ENCODE measurements at regions not wholly inside any gene's neighbourhood (a gene's known extent, or its start where the extent isn't known, plus 50 kb on each side); places are given as distances from the start of the nearest gene placed in this dataset.

- TF ChIP-seq, protein P1, sequence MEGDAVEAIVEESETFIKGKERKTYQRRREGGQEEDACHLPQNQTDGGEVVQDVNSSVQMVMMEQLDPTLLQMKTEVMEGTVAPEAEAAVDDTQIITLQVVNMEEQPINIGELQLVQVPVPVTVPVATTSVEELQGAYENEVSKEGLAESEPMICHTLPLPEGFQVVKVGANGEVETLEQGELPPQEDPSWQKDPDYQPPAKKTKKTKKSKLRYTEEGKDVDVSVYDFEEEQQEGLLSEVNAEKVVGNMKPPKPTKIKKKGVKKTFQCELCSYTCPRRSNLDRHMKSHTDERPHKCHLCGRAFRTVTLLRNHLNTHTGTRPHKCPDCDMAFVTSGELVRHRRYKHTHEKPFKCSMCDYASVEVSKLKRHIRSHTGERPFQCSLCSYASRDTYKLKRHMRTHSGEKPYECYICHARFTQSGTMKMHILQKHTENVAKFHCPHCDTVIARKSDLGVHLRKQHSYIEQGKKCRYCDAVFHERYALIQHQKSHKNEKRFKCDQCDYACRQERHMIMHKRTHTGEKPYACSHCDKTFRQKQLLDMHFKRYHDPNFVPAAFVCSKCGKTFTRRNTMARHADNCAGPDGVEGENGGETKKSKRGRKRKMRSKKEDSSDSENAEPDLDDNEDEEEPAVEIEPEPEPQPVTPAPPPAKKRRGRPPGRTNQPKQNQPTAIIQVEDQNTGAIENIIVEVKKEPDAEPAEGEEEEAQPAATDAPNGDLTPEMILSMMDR (IDR thresholded peaks at IDR 0.05; ENCODE audit: low read depth, low read length, poor library complexity, severe bottlenecking) = no peak
- TF ChIP-seq EZH2phosphoT487 (IDR thresholded peaks at IDR 0.05; ENCODE audit: borderline replicate concordance, low read length) = no peak
Measured at GRCh38 chr5:67317603-67318002, 121.0 kb upstream of the CD180 start.

Measured in DOHH2 (cell line).